HG03469 (cell line): ENCODE measurements at regions not wholly inside any gene's neighbourhood (a gene's known extent, or its start where the extent isn't known, plus 50 kb on each side); places are given as distances from the start of the nearest gene placed in this dataset.
"Not testable (repeated sequence)": the region's sequence is repeated elsewhere in the genome, so short reads cannot be mapped to it uniquely, and the experiment has no call there.

ENCODE experiments used
- ATAC-seq: cut with Tn5 transposase; IDR thresholded peaks from one replicate; pipeline ENCODE4 v1.9.1; 2021; ENCODE audit warnings: mild to moderate bottlenecking, moderate library complexity, moderate number of reproducible peaks; ENCODE audit not compliant: unreplicated experiment

DNA sequence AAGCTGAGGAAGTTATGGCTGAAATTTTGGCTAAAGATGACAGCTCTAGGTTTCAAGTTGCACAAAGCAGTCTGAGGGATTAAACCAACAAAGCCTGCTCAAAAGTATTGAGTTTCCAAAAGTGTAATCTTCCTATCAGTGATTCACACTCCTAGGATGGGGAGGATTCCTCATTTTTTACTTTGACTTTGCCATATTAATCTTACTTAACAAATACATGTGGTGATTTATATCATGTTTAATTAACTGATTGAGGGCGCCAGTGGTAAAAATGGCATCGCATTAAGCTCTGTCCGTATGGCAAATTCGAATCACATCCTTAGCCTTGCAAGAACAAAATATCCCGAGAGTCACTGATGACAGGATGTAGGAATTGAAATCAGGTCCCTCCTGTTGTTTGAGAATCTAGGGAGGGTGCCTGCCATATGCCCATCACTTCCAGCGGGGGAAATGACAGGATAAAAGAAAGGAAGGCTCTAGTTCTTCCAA is 78.1 kb upstream of the ETAA1 start:
- no peak for ATAC-seq

DNA sequence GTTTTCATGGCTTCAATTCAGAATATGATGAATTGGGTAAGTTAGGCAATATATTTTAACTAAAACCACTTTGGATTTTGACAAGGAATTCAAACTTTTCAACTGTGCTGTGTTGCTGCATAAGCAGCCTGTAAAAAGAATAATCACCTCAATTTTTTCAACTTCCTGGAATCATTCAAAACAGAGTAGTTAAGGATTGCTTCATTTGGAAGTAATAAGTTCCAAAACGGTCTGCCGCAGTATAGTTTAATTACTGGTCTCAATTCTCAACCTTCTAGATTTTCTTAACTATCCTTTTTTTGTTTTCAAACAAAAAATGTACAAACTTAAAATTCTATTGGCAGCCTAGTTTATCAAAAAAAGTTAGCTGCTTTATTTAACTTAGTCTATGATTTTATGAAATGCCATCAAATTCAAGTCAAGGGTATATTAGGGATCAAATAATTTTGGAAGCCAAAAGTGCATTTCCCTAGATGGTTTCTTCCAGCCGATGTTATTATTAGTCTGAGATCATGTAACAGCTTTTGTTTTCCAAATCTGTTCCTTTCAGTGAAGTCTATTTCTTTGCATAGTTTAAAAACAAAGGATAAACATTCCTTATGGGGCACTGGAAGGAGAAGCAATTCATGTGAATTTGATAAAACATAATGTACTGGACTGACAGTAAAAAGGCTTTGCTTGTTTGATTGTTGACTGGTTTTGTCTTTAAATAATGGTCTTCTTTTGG is 76.1 kb upstream of the ETAA1 start:
- ATAC-seq: no peak

DNA sequence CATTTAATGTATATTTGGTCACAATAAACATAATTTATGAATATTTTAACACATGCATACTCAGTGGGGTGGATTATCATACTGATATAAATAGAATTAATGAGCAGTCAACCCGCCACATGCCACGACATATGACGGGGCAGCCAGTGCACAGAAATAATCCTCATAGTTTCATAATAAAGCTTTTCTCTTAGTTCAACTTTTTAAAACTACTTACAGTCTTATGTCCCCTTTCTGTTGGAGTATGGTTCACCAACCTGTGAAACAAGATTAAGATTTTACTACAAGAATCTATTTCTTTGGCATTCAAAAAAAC is 75.6 kb upstream of the ETAA1 start:
- ATAC-seq: no peak

DNA sequence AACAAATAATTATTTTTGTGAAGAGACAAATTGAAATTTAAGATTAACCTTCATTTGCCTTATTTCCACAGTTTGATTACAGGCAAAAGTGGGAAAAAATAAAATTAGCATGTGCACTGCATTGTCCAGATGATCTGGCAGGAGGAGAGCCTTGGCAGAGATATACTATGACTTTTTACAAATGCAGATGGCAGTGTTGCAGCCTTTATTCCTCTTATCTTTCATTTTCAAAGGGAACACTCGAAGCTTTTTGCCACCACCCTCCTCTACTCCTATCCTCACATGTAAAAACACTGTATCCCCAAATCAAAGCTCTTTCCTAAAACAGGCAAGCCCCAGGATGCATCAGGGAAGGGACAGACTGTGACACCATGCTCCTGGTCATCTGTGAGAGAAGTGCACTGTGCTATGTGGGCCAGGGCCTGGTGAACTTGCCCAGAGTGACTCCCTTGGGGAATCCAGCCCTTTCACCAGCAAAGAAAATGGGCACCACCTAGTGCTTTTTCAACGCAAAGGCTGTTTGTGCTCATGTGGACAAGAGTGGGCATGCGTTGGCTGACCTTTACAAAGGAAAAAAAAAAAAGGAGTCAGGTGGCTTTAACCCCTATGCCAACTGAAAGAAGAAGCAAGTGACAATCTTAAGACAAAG is 74.7 kb upstream of the ETAA1 start:
- ATAC-seq: no peak

DNA sequence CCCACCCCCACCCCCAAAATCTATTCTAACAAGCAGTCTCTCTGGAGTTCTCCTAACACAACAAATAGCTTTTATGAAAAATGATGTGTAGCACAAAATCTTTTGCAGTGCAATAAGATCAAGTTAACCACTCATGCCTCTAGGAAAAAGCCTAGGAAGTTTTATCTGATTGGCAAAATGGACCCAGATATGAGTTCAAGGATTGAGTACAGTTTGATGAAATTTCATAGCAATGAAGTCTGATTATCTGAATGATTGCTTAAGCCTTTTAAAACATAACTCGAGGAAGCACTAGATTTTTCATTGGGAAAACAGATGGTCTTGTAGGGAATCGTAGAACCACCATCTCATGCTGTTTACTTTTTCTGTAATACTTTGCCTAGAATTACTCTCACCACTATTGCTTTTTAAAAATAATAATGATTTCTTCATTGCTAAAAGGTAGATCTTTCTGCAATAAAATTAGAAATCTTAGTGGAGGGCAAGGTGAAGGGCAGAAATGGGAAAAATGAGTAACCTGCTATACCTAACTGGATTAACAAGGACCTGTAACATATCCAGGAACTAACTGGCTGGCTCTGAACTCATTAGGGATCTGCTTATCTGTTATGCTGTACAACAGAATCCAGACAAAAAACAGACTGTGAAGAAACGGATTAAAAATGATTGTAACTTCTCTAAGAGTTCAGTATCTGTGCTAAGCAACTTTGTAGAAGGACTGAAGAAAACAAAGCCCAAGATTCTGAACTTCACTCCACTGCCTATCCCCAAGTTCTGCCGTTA is 73.7 kb upstream of the ETAA1 start:
- ATAC-seq: no peak

DNA sequence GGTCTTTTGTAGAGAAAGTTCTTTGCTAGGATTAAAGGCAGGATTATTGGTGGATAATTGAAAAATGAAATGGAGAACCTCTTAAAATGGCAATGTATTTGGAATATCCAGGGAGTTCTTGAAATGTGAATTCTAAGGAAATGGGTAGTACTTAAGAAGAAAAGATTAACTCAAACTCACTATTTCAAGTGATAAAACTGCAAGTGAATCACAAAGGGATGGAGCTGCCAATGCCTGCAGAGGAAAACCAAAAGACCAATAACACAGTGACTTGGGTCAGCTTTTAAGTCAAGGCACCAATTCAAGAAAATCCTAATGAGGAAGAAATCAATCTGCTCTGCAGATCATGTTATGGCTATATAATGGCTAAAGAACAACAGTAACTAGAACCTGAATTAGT is 67.6 kb upstream of the ETAA1 start:
- no peak for ATAC-seq

DNA sequence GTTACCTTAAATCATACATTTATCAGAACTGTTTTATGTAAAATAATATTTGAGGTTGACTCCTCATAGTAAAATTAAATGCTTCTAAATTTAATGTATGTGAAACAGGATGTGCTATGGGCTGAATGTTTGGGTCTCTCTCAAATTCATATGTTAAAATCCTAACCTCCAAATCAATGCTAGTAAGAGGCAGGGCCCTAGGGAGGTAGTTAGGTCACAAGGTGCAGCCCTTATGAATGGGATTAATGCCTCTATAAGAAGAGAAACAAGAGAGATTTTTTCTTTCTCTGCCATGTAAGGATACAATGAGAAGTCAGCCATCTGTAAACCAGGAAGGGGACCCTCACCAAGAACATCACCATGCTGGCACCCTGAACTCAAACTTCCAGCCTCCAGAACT is 67.2 kb upstream of the ETAA1 start:
- ATAC-seq: no peak

DNA sequence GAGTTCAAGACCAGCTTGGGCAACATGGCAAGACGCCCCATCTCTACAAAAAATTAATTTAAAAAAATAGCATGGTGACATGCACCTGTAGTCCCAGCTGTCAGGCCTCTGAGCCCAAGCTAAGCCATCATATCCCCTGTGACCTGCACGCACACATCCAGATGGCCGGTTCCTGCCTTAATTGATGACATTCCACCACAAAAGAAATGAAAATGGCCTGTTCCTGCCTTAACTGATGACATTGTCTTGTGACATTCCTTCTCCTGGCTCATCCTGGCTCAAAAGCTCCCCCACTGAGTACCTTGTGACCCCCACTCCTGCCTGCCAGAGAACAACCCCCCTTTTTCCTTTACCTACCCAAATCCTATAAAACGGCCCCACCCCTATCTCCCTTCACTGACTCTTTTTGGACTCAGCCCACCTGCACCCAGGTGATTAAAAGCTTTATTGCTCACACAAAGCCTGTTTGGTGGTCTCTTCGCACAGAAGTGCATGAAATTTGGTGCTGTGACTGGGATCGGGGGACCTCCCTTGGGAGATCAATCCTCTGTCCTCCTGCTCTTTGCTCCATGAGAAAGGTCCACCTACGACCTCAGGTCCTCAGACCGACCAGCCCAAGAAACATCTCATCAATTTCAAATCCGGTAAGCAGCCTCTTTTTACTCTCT is 65.6 kb upstream of the ETAA1 start:
- not testable (repeated sequence) for ATAC-seq

DNA sequence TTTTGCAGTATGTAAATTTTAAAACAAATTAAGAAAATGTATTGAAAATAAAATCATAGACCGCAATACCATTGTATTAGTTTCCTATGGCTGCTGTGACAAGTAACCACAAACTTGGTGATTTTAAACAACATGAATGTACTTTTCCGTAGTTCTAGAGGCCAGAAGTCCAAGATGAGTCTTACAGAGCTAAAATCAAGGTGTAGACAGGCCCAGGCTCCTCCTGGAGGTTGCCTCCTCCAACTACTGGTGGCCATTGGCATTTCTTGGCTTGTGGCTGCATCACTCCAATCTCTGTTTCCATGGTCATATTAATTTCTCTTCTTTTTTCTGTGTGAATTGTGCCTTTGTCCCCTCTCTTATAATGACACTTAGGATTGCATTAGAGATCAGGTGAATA is 59.2 kb upstream of the ETAA1 start:
- ATAC-seq: no peak

DNA sequence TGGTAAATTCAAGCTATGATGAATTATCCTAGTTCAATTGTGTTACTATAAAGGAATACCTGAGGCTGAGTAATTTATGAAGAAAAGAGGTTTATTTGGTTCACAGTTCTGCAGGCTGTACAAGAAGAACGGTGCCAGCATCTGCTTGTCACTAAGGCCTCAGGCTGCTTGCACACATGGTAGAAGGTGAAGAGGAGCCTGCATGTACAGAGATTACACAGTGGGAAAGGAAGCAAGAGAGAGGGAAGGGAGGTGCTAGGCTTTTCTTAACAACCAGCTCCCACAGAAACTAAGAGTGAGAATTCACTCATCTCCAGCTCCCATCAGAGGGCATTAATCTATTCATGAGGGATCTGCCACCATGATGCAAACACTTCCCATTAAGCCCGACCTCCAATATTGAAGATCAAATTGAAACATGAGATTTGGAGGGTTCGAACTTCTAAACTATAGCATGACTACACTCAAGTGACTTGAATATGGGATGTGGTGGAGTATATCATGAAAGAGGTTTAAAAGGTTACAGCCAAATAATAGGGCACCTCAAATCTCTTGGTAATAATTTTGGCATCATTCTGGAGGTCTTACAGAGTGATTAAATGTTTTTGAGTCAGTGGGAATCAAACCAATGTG is 58.4 kb upstream of the ETAA1 start:
- ATAC-seq: no peak

DNA sequence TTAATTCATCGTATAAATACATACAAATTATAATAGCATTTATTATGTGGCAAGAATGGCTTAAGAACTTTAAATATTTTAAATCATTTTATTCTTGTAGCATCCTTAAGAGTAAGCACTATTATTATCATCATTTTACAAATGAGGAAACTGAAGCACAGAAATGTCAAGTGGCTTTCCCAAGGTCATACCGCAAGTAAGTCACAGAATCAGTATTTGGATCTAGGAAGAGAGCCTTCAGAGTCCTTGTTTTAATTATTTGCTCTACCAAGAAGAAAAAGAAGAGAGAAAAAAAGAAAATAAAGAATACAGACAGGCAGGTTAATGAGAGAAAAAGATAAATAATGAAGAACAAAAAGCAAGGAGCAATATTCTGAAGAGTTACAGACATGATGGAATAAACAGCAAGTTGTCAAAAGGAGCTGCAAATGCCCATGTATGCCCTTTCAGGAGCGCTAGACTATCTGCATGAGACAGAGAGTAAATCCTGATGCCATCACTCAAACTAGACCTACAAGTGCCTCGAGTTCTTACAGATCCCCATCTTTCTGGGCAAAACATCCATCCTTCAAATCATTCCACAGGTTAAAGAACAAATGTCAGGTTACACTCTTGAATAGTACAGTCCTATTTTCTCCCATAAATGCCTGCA is 57.8 kb upstream of the ETAA1 start:
- no peak for ATAC-seq

DNA sequence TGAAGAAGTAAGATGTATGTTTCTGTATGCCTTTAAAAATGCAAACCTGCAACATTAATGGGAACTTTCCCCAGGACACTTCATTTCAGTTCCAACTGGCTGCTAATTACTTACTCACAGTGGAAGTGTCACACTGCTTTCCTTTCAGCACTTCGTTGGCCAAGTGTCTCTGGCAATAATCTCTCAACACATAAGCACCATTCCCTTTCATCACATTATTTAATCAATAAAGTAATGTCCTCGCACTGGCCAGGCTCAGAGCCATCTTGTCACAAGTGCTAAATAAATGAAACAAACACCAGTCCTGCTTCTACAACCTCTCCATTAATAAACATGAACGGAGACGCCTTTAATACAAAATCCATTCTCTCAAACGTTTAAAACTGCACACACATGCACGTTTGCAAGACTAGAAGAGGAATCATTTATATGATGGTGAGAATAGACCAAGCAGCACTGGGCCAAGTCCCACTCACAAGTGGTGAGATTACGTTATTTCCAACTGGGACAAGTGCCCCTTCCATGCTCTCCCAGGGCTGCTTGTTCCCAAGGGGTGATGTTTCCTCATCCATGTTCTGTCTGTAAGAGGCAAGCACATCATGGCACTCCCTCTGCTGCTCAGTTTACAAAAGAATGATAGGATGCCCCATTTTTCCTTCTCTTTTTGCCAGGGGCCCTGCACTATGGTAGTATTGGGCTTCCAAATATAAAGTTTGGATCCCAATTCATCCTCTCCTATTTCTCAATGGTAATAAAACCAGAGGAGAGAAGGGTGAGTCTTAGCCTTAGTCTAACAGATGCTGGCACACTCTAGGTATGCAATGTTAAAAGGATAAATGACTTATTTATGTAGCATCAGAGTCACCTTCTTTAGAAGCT is 56.8 kb upstream of the ETAA1 start:
- no peak for ATAC-seq

DNA sequence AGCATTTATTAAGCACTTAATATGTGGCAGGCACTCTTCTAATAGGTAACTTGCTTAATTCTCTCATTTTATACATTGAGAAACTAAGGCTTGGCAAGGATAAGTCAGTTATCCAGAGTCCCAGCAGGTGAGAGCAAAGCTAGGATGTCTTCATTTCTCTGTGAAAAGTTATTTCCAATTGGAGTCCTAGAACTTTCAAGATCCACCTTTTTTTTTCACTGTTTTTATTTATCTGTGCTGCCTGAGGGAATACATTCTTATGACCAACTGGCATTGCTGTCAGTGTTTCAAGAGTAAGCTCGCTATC is 56.2 kb upstream of the ETAA1 start:
- ATAC-seq: no peak

DNA sequence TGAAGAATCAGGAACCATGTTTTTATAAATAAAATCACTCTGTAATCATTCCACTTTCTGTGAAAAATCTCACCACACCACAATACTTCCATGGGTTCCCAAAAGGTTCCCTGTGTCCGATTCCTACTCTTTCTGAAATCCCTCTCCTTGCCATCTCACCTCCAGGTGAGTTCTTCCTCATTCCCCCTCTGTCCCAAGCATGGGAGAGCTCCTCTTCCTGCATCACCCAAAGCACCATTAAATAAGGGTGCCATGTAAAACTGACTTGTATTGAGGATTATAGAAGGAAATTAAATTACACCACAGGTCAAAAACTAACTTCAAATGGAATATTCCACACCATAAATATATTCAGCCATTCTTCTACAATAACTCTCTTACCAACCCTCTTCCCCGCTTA is 55.8 kb upstream of the ETAA1 start:
- no peak for ATAC-seq

DNA sequence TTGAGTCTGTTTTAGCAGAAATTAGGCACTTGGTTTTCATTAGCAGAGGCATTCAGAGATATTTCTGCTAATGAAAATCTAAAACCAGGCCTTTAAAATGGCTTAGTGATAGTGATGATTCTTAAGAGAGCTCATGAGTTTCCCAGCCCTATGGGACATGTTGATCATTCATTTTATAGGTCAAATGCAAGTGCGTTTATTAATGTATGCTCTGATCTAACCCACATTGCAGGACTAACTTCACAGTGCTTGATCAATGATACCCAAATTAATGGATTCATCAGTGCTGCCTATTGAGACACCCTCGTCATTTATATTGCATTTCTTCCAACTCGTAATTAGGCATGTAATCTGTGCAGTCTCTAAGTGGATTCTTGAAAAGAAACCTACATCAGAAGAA is 54.7 kb upstream of the ETAA1 start:
- ATAC-seq: no peak

DNA sequence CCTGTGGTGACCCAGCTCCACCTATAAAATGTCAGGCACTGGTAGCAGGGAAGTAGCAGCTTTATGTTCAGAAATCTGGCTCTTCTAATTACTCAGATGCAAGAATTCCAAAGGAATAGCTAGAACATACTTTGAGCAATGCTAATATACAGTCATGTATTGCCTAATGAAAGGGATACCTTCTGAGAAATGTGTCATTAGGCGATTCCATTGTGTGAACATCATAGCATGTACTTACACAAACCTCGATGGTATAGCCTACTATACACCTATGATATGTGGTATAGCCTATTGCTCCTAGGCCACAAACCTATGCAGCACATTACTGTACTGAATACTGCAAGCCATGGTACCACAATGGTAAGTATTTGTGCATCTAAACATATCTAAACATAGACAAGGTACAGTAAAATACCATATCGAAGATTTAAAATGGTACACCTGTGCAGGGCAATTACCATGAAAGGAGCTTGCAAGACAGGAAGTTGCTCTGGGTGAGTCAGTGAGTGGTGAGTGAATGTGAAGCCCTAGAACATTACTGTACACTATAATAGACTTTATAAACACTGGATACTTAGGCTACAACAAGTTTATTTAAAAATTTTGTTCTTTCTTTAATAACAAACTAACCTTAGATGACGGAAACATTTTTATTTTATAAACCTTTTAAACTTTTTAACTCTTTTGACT is 50.3 kb upstream of the ETAA1 start:
- ATAC-seq: no peak
